ENCODE measurements at regions not wholly inside any gene's neighbourhood (a gene's known extent, or its start where the extent isn't known, plus 50 kb on each side); places are given as distances from the start of the nearest gene placed in this dataset.
"Not testable (repeated sequence)": the region's sequence is repeated elsewhere in the genome, so short reads cannot be mapped to it uniquely, and the experiment has no call there.

DNA sequence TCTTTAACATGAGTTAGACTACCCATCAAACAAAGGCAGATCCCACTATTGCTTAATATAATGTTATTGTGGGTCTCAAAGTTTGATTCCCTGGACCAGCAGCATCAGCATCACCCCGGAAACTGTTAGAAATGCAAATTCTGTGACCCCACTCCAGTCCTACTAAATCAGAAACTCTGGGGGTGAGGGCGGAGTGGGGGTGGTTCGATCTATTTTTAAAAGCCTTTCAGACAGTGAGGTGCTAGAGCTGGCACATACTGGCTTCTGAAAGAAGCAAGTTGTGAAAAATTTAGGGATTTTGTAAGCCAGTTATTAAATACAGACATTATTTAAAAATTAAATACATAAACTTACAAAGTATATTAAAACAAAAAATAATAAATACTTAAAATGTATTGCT is 513.2 kb downstream of the NFIB start:
- intact Hi-C loops (cut with micrococcal nuclease) = no loop called here
- peaks cover 0 to 21% (median 5%) of the 10 kb centered on the region in 11 donors for H3K9me3 Mint-ChIP-seq
- POLR2A ChIA-PET = no interaction called here
- no peak overlapping the region for H3K4me3 Mint-ChIP-seq
- H3K4me1 Mint-ChIP-seq = no peaks in the 10 kb centered on the region
- Histone ChIP-seq H3K27ac (ENCODE audit: low read depth, low read length) (no peak overlapping the region), H3K36me3 (ENCODE audit: control insufficient read depth in 2 of 3, insufficient read depth in 3 of 3, low read length in 3 of 3) (no peaks in the 10 kb centered on the region), H3K4me3 (ENCODE audit: low read length) (no peak overlapping the region), H3K27me3 (ENCODE audit: control insufficient read depth in 2 of 2, insufficient read depth in 2 of 2, low read length in 2 of 2) (no peaks in the 10 kb centered on the region), H3K9me3 (ENCODE audit: control insufficient read depth in 2 of 3, low read length in 3 of 3) (no peaks in the 10 kb centered on the region), H3K4me1 (ENCODE audit: control insufficient read depth in 2 of 2, insufficient read depth in 2 of 2, low read length in 2 of 2) (no peaks in the 10 kb centered on the region)
- no peak overlapping the region for H3K27ac Mint-ChIP-seq
- no peak for ATAC-seq
- CTCF ChIA-PET = no interaction called here
- no peaks in the 10 kb centered on the region for H3K27me3 Mint-ChIP-seq
- DNase-seq = no peak
- H3K36me3 Mint-ChIP-seq = no peaks in the 10 kb centered on the region

DNA sequence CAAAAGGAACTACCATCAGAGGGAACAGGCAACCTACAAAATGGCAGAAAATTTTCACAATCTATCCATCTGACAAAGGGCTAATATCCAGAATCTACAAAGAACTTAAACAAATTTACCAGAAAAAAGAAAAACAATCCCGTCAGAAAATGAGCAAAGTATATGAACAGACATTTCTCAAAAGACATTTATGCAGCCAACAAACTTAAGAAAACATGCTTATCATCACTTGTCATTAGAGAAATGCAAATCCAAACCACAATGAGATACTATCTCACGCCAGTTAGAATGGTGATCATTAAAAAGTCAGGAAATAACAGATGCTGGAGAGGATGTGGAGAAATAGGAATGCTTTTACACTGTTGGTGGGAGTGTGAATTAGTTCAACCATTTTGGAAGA is 516.2 kb downstream of the NFIB start:
- H3K27ac ChIP-seq (ENCODE audit: low read depth, low read length); intact Hi-C loops (cut with micrococcal nuclease); CTCF ChIA-PET; H3K27ac Mint-ChIP-seq; H3K4me3 Mint-ChIP-seq; POLR2A ChIA-PET; H3K36me3 ChIP-seq (ENCODE audit: control insufficient read depth in 2 of 3, insufficient read depth in 3 of 3, low read length in 3 of 3); DNase-seq; H3K9me3 ChIP-seq (ENCODE audit: control insufficient read depth in 2 of 3, low read length in 3 of 3); H3K27me3 ChIP-seq (ENCODE audit: control insufficient read depth in 2 of 2, insufficient read depth in 2 of 2, low read length in 2 of 2); H3K4me3 ChIP-seq (ENCODE audit: low read length); H3K27me3 Mint-ChIP-seq; H3K4me1 Mint-ChIP-seq; H3K36me3 Mint-ChIP-seq; H3K4me1 ChIP-seq (ENCODE audit: control insufficient read depth in 2 of 2, insufficient read depth in 2 of 2, low read length in 2 of 2); ATAC-seq: not testable (repeated sequence)
- H3K9me3 Mint-ChIP-seq = peaks cover 2 to 39% (median 17%) of the 10 kb centered on the region in 11 donors

DNA sequence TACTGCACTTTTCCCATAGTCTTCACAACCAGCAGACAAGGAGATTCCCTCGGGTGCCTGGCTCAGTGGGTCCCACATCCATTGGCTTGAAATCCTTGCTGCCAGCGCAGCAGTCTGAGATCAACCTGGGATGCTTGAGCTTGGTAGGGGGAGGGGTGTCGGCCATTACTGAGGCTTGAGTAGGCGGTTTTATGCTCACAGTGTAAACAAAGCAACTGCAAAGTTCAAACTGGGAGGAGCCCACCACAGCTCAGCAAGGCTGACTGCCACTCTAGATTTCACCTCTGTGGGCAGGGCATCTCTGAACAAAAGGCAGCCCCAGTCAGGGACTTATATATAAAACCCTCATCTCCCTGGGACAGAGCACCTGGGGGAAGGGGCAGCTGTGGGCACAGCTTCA is 512.3 kb upstream of the MPDZ start:
- no peak overlapping the region for H3K4me3 Mint-ChIP-seq
- ChIA-PET CTCF (no interaction called here), POLR2A (no interaction called here)
- ATAC-seq (no peak), DNase-seq (no peak)
- H3K27me3 Mint-ChIP-seq = no peaks in the 10 kb centered on the region
- H3K9me3 Mint-ChIP-seq = peaks cover 2 to 44% (median 17%) of the 10 kb centered on the region in 11 donors
- Histone ChIP-seq H3K27ac (ENCODE audit: low read depth, low read length) (no peak overlapping the region), H3K27me3 (ENCODE audit: control insufficient read depth in 2 of 2, insufficient read depth in 2 of 2, low read length in 2 of 2) (no peaks in the 10 kb centered on the region), H3K36me3 (ENCODE audit: control insufficient read depth in 2 of 3, insufficient read depth in 3 of 3, low read length in 3 of 3) (no peaks in the 10 kb centered on the region), H3K4me1 (ENCODE audit: control insufficient read depth in 2 of 2, insufficient read depth in 2 of 2, low read length in 2 of 2) (no peaks in the 10 kb centered on the region), H3K9me3 (ENCODE audit: control insufficient read depth in 2 of 3, low read length in 3 of 3) (peaks cover 0 to 4% (median 0%) of the 10 kb centered on the region in 3 experiments), H3K4me3 (ENCODE audit: low read length) (no peak overlapping the region)
- intact Hi-C loops (cut with micrococcal nuclease) = no loop called here
- no peaks in the 10 kb centered on the region for H3K4me1 Mint-ChIP-seq
- no peak overlapping the region for H3K27ac Mint-ChIP-seq
- peaks cover 0 to 5% (median 0%) of the 10 kb centered on the region in 5 donors for H3K36me3 Mint-ChIP-seq

DNA sequence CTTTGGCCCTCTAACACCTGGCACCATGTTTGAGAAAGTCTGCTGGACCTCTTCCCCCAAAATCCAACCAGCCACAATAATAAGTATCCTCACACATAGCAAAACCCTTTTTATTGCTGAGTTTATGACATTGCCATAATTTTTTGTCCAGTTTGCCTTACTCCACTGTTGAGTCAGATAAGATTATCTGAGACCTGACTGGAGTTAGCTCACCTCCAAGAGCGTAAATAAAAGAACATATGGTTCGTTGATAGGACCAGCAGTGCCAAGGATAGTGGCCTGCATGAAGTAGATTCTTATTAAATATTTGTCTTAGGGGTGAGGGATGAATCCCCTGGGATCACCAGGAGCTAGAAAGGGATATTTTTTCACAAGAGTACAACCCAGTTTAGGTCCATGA is 510.6 kb upstream of the MPDZ start:
- no peak for DNase-seq
- CTCF ChIA-PET = no interaction called here
- Mint-ChIP-seq H3K27ac (no peak overlapping the region), H3K4me3 (no peak overlapping the region), H3K36me3 (peaks cover 0 to 5% (median 0%) of the 10 kb centered on the region in 5 donors), H3K27me3 (no peaks in the 10 kb centered on the region), H3K9me3 (peaks cover 2 to 27% (median 14%) of the 10 kb centered on the region in 11 donors), H3K4me1 (no peaks in the 10 kb centered on the region)
- no peak for ATAC-seq
- POLR2A ChIA-PET = no interaction called here
- Histone ChIP-seq H3K4me1 (ENCODE audit: control insufficient read depth in 2 of 2, insufficient read depth in 2 of 2, low read length in 2 of 2) (no peaks in the 10 kb centered on the region), H3K27ac (ENCODE audit: low read depth, low read length) (no peak overlapping the region), H3K9me3 (ENCODE audit: control insufficient read depth in 2 of 3, low read length in 3 of 3) (peaks cover 0 to 4% (median 0%) of the 10 kb centered on the region in 3 experiments), H3K27me3 (ENCODE audit: control insufficient read depth in 2 of 2, insufficient read depth in 2 of 2, low read length in 2 of 2) (no peaks in the 10 kb centered on the region), H3K4me3 (ENCODE audit: low read length) (no peak overlapping the region), H3K36me3 (ENCODE audit: control insufficient read depth in 2 of 3, insufficient read depth in 3 of 3, low read length in 3 of 3) (no peaks in the 10 kb centered on the region)
- intact Hi-C loops (cut with micrococcal nuclease) = no loop called here

DNA sequence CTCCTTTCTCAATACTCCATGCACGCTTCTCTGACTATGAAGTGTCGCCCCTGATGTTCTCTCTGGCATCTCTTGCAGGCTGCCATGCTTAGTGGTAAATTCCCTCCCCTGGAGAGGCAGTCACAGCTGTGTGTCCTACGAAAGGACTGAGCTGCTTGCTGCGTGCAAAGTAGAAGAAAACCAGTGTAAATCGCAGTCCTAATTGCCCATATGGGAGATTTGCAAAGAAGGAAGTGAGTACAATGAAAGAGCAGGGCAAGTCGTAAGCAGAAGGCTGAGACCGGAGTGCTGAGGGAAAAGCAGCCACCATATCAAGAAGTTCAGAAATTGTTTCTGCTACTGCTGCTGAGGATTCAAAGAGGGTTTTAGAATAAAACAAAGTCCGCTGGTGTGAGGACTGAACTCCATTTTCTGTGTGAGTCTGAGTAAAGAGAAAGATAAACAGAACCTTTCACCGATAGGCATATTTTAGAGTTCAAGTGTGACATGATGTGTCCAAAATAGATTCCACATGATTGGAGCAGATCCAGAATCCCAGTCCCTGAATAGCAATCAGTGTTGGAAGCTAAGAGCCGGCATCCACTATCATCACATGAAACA is 507.8 kb upstream of the MPDZ start:
- ChIA-PET CTCF (no interaction called here), POLR2A (no interaction called here)
- Mint-ChIP-seq H3K27me3 (no peaks in the 10 kb centered on the region), H3K36me3 (no peaks in the 10 kb centered on the region), H3K9me3 (peaks cover 0 to 9% (median 2%) of the 10 kb centered on the region in 11 donors), H3K4me1 (no peaks in the 10 kb centered on the region), H3K27ac (no peak overlapping the region), H3K4me3 (no peak overlapping the region)
- H3K36me3 ChIP-seq (ENCODE audit: control insufficient read depth in 2 of 3, insufficient read depth in 3 of 3, low read length in 3 of 3) = no peaks in the 10 kb centered on the region
- H3K4me1 ChIP-seq (ENCODE audit: control insufficient read depth in 2 of 2, insufficient read depth in 2 of 2, low read length in 2 of 2) = no peaks in the 10 kb centered on the region
- H3K4me3 ChIP-seq (ENCODE audit: low read length) = no peak overlapping the region
- H3K9me3 ChIP-seq (ENCODE audit: control insufficient read depth in 2 of 3, low read length in 3 of 3) = peaks cover 0 to 4% (median 0%) of the 10 kb centered on the region in 3 experiments
- H3K27me3 ChIP-seq (ENCODE audit: control insufficient read depth in 2 of 2, insufficient read depth in 2 of 2, low read length in 2 of 2) = no peaks in the 10 kb centered on the region
- H3K27ac ChIP-seq (ENCODE audit: low read depth, low read length) = no peak overlapping the region
- DNase-seq (no peak), ATAC-seq (no peak)
- intact Hi-C loops (cut with micrococcal nuclease) = no loop called here

DNA sequence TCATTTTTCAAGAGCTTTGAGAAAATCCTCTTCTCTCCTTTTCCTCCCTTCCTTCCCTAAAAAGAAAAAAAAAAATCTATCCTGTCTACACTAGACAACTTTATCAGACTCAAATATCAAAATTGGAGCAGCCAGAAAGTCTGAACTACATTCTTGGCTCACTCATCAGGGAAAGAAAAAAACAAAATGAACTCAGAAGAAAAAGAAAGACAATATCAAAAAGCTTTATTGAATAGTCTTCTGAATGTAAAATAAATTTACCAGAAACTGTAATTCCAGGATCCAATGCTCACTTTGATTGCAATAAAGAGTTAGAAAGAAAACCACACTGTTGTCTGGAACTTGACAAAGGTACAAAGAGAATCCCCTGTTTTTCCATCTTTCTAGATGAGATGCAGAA is 507.2 kb upstream of the MPDZ start:
- Mint-ChIP-seq H3K9me3 (peaks cover 0 to 10% (median 0%) of the 10 kb centered on the region in 11 donors), H3K36me3 (no peaks in the 10 kb centered on the region), H3K4me1 (no peaks in the 10 kb centered on the region), H3K27ac (no peak overlapping the region), H3K27me3 (no peaks in the 10 kb centered on the region), H3K4me3 (no peak overlapping the region)
- ChIA-PET CTCF (no interaction called here), POLR2A (no interaction called here)
- Histone ChIP-seq H3K4me1 (ENCODE audit: control insufficient read depth in 2 of 2, insufficient read depth in 2 of 2, low read length in 2 of 2) (no peaks in the 10 kb centered on the region), H3K36me3 (ENCODE audit: control insufficient read depth in 2 of 3, insufficient read depth in 3 of 3, low read length in 3 of 3) (no peaks in the 10 kb centered on the region), H3K4me3 (ENCODE audit: low read length) (no peak overlapping the region), H3K27ac (ENCODE audit: low read depth, low read length) (no peak overlapping the region), H3K27me3 (ENCODE audit: control insufficient read depth in 2 of 2, insufficient read depth in 2 of 2, low read length in 2 of 2) (no peaks in the 10 kb centered on the region), H3K9me3 (ENCODE audit: control insufficient read depth in 2 of 3, low read length in 3 of 3) (peaks cover 0 to 4% (median 0%) of the 10 kb centered on the region in 3 experiments)
- ATAC-seq = no peak
- intact Hi-C loops (cut with micrococcal nuclease) = no loop called here
- DNase-seq = no peak

DNA sequence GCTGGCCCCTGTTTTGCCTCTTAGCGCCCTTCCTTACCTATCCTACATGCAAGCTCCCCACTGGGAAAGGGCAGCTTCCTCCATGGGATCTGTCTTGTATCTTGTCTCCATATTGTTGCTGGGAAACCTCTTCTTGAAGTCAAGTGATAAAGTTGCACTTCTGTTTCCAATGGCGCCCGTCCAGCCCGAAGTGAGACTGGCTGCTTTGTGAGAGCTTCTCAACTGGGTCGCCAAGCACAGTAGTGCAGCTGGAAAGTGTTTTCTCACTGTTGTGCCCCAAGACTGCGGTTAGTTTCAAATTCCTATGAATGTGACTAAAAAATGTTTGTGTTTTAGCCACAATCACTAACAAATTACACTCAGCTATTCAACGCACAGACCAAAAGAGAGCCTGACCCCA is 506.6 kb upstream of the MPDZ start:
- no peak for DNase-seq
- no peaks in the 10 kb centered on the region for H3K36me3 Mint-ChIP-seq
- H3K9me3 Mint-ChIP-seq = peaks cover 0 to 10% (median 0%) of the 10 kb centered on the region in 11 donors
- H3K9me3 ChIP-seq (ENCODE audit: control insufficient read depth in 2 of 3, low read length in 3 of 3) = no peaks in the 10 kb centered on the region
- CTCF ChIA-PET = no interaction called here
- ATAC-seq = no peak
- H3K27me3 Mint-ChIP-seq = no peaks in the 10 kb centered on the region
- no peak overlapping the region for H3K27ac Mint-ChIP-seq
- POLR2A ChIA-PET = no interaction called here
- H3K4me1 Mint-ChIP-seq = no peaks in the 10 kb centered on the region
- intact Hi-C loops (cut with micrococcal nuclease) = no loop called here
- H3K36me3 ChIP-seq (ENCODE audit: control insufficient read depth in 2 of 3, insufficient read depth in 3 of 3, low read length in 3 of 3) = no peaks in the 10 kb centered on the region
- H3K27ac ChIP-seq (ENCODE audit: low read depth, low read length) = no peak overlapping the region
- H3K4me3 ChIP-seq (ENCODE audit: low read length) = no peak overlapping the region
- no peak overlapping the region for H3K4me3 Mint-ChIP-seq
- H3K27me3 ChIP-seq (ENCODE audit: control insufficient read depth in 2 of 2, insufficient read depth in 2 of 2, low read length in 2 of 2) = no peaks in the 10 kb centered on the region
- H3K4me1 ChIP-seq (ENCODE audit: control insufficient read depth in 2 of 2, insufficient read depth in 2 of 2, low read length in 2 of 2) = no peaks in the 10 kb centered on the region
